H1 (cell line): ENCODE measurements at regions not wholly inside any gene's neighbourhood (a gene's known extent, or its start where the extent isn't known, plus 50 kb on each side); places are given as distances from the start of the nearest gene placed in this dataset.

Experiments used
- CTCF ChIA-PET: fragments of 300-600 bp; sonication (Branson Sonifier 250); formaldehyde crosslinking; loops from one replicate; lab custom pipeline; 2021; ENCODE audit not compliant: partially characterized antibody; lab: Charles Lee
- POLR2A ChIA-PET: fragments of 300-600 bp; sonication (Branson Sonifier 250); formaldehyde crosslinking; loops from one replicate; lab custom pipeline; 2021; ENCODE audit warnings: inconsistent platforms; ENCODE audit not compliant: partially characterized antibody; lab: Charles Lee
- DNase-seq, 2 experiments: peaks; one replicate each; pipeline versions ENCODE4 v3.0.0 to v3.0.0-alpha.2; 2010 to 2022; ENCODE audit warnings: low spot score in 2 of 2, low read depth in 1 of 2, mixed read lengths in 1 of 2
- FAIRE-seq: peaks from 2 replicates; lab custom pipeline; 2011; peaks lifted over from hg19 to GRCh38; lab: Jason Lieb, UNC
- H2AFZ ChIP-seq: 2 replicates; pipeline ENCODE4 v1.8.1; 2012; ENCODE audit warnings: low read length, inconsistent platforms
- H2AK5ac ChIP-seq: 2 replicates; pipeline ENCODE4 v1.6.1; 2013; ENCODE audit warnings: low read depth, low read length
- H2BK120ac ChIP-seq: replicated peaks from 2 replicates; pipeline ENCODE3; 2013; ENCODE audit warnings: low read depth, low read length, inconsistent platforms
- H2BK12ac ChIP-seq: 2 replicates; pipeline ENCODE4 v1.6.1; 2013; ENCODE audit warnings: low read depth, low read length
- H2BK15ac ChIP-seq: 2 replicates; pipeline ENCODE4 v1.6.1; 2013; ENCODE audit warnings: low read length
- H2BK20ac ChIP-seq: 2 replicates; pipeline ENCODE4 v1.6.1; 2013; ENCODE audit warnings: low read length
- H2BK5ac ChIP-seq: 2 replicates; pipeline ENCODE4 v1.6.1; 2013; ENCODE audit warnings: low read depth, low read length
- H3K14ac ChIP-seq: 2 replicates; pipeline ENCODE4 v1.6.1; 2013; ENCODE audit warnings: inconsistent platforms; ENCODE audit not compliant: insufficient read length
- H3K18ac ChIP-seq: 2 replicates; pipeline ENCODE4 v1.6.1; 2013; ENCODE audit warnings: low read length; ENCODE audit errors: extremely low read depth
- H3K23ac ChIP-seq: 2 replicates; pipeline ENCODE4 v1.6.1; 2013; ENCODE audit warnings: inconsistent platforms; ENCODE audit not compliant: insufficient read length
- H3K23me2 ChIP-seq: 2 replicates; pipeline ENCODE4 v1.6.1; 2013; ENCODE audit warnings: low read depth, low read length
- H3K27ac ChIP-seq: 2 replicates; pipeline ENCODE4 v1.6.1; 2011; ENCODE audit warnings: low read depth, low read length, inconsistent platforms
- H3K27me3 ChIP-seq, 4 experiments: replicated peaks in 1 of 4; 1 replicate in 1 of 4; 2 replicates in 3 of 4; pipeline versions ENCODE4 v1.6.1 to v1.8.1; 2011 to 2013; ENCODE audit warnings: low read length in 3 of 4, mild to moderate bottlenecking in 3 of 4, inconsistent platforms in 2 of 4, mixed read lengths in 2 of 4, moderate library complexity in 1 of 4; ENCODE audit not compliant: control insufficient read depth in 3 of 4, insufficient read depth in 3 of 4; ENCODE audit errors: extremely low read depth in 1 of 4
- H3K36me3 ChIP-seq, 4 experiments: 2 replicates each; pipeline versions ENCODE4 v1.6.1 to v1.8.1; 2011 to 2013; ENCODE audit warnings: mild to moderate bottlenecking in 4 of 4, low read length in 3 of 4, moderate library complexity in 2 of 4, control low read depth in 1 of 4, inconsistent platforms in 1 of 4; ENCODE audit not compliant: insufficient read depth in 4 of 4, control insufficient read depth in 2 of 4
- H3K4ac ChIP-seq: replicated peaks from 2 replicates; pipeline ENCODE3; 2013; ENCODE audit warnings: low read length, low read depth, mixed read lengths, inconsistent platforms; ENCODE audit not compliant: insufficient read length
- H3K4me1 ChIP-seq, 4 experiments: replicated peaks in 1 of 4; 1 replicate in 1 of 4; 2 replicates in 3 of 4; pipeline versions ENCODE4 v1.6.1 to v1.8.1; 2011 to 2013; ENCODE audit warnings: low read length in 3 of 4, inconsistent platforms in 2 of 4, mixed read lengths in 1 of 4; ENCODE audit not compliant: insufficient read depth in 4 of 4, control insufficient read depth in 3 of 4
- H3K4me2 ChIP-seq, 2 experiments: 2 replicates each; pipeline versions ENCODE4 v1.6.1 to v1.8.1; 2011 to 2013; ENCODE audit warnings: low read depth in 2 of 2, low read length in 2 of 2, control low read depth in 1 of 2, inconsistent platforms in 1 of 2, mild to moderate bottlenecking in 1 of 2; ENCODE audit not compliant: insufficient read depth in 1 of 2
- H3K4me3 ChIP-seq, 4 experiments: fragments of 200-600, 300-600 bp in 1 of 4; sonication (generic), shearing (Covaris generic), sonication (Bioruptor Twin) in 1 of 4; 2 replicates each; pipeline versions ENCODE4 v1.5.1 to v1.8.1; 2011 to 2016; ENCODE audit warnings: low read length in 4 of 4, low read depth in 3 of 4, control low read depth in 2 of 4, inconsistent platforms in 2 of 4, mild to moderate bottlenecking in 2 of 4, mixed read lengths in 1 of 4, moderate library complexity in 1 of 4; ENCODE audit not compliant: insufficient read depth in 2 of 4; ENCODE audit errors: extremely low read depth in 1 of 4
- H3K56ac ChIP-seq: replicated peaks from 2 replicates; pipeline ENCODE3; 2013; ENCODE audit warnings: low read depth, mild to moderate bottlenecking, mixed read lengths, low read length, inconsistent platforms; ENCODE audit not compliant: insufficient read length
- H3K79me1 ChIP-seq: 2 replicates; pipeline ENCODE4 v1.6.1; 2013; ENCODE audit warnings: low read depth, low read length, control low read depth
- H3K79me2 ChIP-seq, 2 experiments: 2 replicates each; pipeline versions ENCODE4 v1.6.1 to v1.8.1; 2012 to 2013; ENCODE audit warnings: low read length in 2 of 2, mild to moderate bottlenecking in 2 of 2, inconsistent platforms in 1 of 2; ENCODE audit not compliant: insufficient read depth in 2 of 2, control insufficient read depth in 1 of 2
- H3K9ac ChIP-seq, 4 experiments: replicated peaks in 1 of 4; 1 replicate in 1 of 4; 2 replicates in 3 of 4; pipeline versions ENCODE4 v1.6.1 to v1.8.1; 2011 to 2013; ENCODE audit warnings: low read depth in 3 of 4, low read length in 3 of 4, control low read depth in 2 of 4, mild to moderate bottlenecking in 2 of 4, moderate library complexity in 2 of 4, inconsistent platforms in 1 of 4; ENCODE audit errors: extremely low read depth in 1 of 4
- H3K9me3 ChIP-seq, 2 experiments: 2 replicates each; pipeline versions ENCODE4 v1.6.1 to v1.8.1; 2012 to 2013; ENCODE audit warnings: mild to moderate bottlenecking in 2 of 2, moderate library complexity in 2 of 2, control low read depth in 1 of 2, inconsistent platforms in 1 of 2, low read depth in 1 of 2, low read length in 1 of 2, mixed read lengths in 1 of 2; ENCODE audit not compliant: insufficient read depth in 2 of 2
- H4K20me1 ChIP-seq, 2 experiments: replicated peaks in 1 of 2; 2 replicates each; pipeline versions ENCODE3 to v1.8.1; 2011 to 2013; ENCODE audit warnings: inconsistent platforms in 2 of 2, low read length in 2 of 2, mild to moderate bottlenecking in 1 of 2; ENCODE audit not compliant: insufficient read depth in 2 of 2, control insufficient read depth in 1 of 2
- H4K5ac ChIP-seq: 2 replicates; pipeline ENCODE4 v1.6.1; 2013; ENCODE audit warnings: low read length, low read depth, mixed read lengths, inconsistent platforms; ENCODE audit not compliant: insufficient read length
- H4K8ac ChIP-seq: 2 replicates; pipeline ENCODE4 v1.8.0; 2013; ENCODE audit warnings: mild to moderate bottlenecking, moderate library complexity, low read length, inconsistent platforms; ENCODE audit not compliant: insufficient read depth; ENCODE audit errors: extremely low read depth
- H4K91ac ChIP-seq: replicated peaks from 2 replicates; pipeline ENCODE3; 2013; ENCODE audit warnings: low read length, mixed read lengths, inconsistent platforms; ENCODE audit not compliant: insufficient read length
- BRCA1 ChIP-seq: IDR thresholded peaks from 2 replicates; pipeline ENCODE4 v1.6.1; 2012; ENCODE audit warnings: low read depth, low read length, improper control_type of control experiment
- NANOG ChIP-seq: IDR thresholded peaks from 2 replicates; pipeline ENCODE4 v1.6.1; 2011; ENCODE audit warnings: low read length, low read depth, mild to moderate bottlenecking, inconsistent platforms; ENCODE audit not compliant: insufficient read depth, poor library complexity, severe bottlenecking
- PHF8 ChIP-seq: fragments of 200-600 bp; sonication (generic); conservative IDR thresholded peaks from 2 replicates; pipeline ENCODE4 v1.7.1; 2012; ENCODE audit warnings: low read depth, mild to moderate bottlenecking, inconsistent platforms, low read length, moderate library complexity
- WGBS, 2 experiments: shearing (Covaris generic) in 1 of 2; methylation state at CpG; one replicate each; pipeline versions ENCODE4 v1.1.6 to v1.1.7; 2013 to 2015; ENCODE audit warnings: low lambda C conversion rate in 2 of 2, mixed read lengths in 2 of 2, inconsistent platforms in 1 of 2, low coverage in 1 of 2, missing lambda C conversion rate in 1 of 2; ENCODE audit not compliant: insufficient replicate concordance in 2 of 2, insufficient coverage in 1 of 2, insufficient read length in 1 of 2; ENCODE audit errors: extremely low coverage in 1 of 2, missing lambda C conversion rate in 1 of 2; 5-methylcytosine and 5-hydroxymethylcytosine counted together

DNA sequence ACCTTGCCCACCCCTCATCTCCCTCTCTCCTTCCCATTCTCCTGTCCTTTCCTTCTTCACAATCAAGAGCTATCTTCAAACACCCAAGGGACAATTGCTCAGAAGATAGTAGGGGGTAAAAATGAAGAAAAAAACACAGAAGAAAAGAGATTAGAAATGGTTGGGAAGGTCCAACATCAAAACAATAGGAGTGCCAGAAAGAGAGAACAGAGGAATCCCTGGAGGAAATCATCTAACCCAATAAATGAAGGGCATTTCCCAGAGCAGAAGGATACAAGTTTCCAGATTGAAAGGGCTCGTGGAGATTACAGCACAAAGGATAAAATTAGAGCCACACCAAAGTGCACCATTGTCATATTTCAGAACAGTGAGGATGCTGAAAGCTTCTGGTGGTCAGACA lies 145.6 kb downstream of the OAT start:
- TF ChIP-seq PHF8 (no peak), NANOG (no peak), BRCA1 (no peak)
- Histone ChIP-seq H3K56ac (no peak overlapping the region), H4K8ac (no peak overlapping the region), H4K5ac (no peak overlapping the region), H2BK5ac (no peak overlapping the region), H3K27ac (no peak overlapping the region), H3K4me1 (no peaks in the 10 kb centered on the region), H3K18ac (no peak overlapping the region), H2BK20ac (no peak overlapping the region), H3K9ac (no peak overlapping the region), H2BK12ac (no peak overlapping the region), H3K79me2 (no peaks in the 10 kb centered on the region), H3K4me2 (no peak overlapping the region), H3K36me3 (no peaks in the 10 kb centered on the region), H2AFZ (no peak overlapping the region), H2AK5ac (no peak overlapping the region), H3K23me2 (no peaks in the 10 kb centered on the region), H2BK120ac (no peak overlapping the region), H3K27me3 (no peaks in the 10 kb centered on the region; a peak in 1 of 7 replicates), H3K4me3 (no peak overlapping the region), H2BK15ac (no peak overlapping the region), H3K79me1 (no peaks in the 10 kb centered on the region), H4K20me1 (peaks cover 0 to 2% of the 10 kb centered on the region in 2 experiments), H3K23ac (no peak overlapping the region), H3K14ac (no peak overlapping the region), H4K91ac (no peak overlapping the region), H3K9me3 (peaks cover 15% of the 10 kb centered on the region in 2 experiments; a peak in 3 of 4 replicates), H3K4ac (no peak overlapping the region)
- DNase-seq (no peak), FAIRE-seq (no peak)
- WGBS, 2 experiments: 91% methylated on average over 1 of the region's 1 CpG; no CpG with 5 or more reads in 1 of the 2 experiments
- ChIA-PET CTCF (no interaction called here), POLR2A (no interaction called here)
